ENCODE measurements at regions not wholly inside any gene's neighbourhood (a gene's known extent, or its start where the extent isn't known, plus 50 kb on each side); places are given as distances from the start of the nearest gene placed in this dataset.
"Not testable (repeated sequence)": the region's sequence is repeated elsewhere in the genome, so short reads cannot be mapped to it uniquely, and the experiment has no call there.

GRCh38 chr17:18557086-18557485 lies 80.5 kb downstream of the LGALS9C start:
- TF ChIP-seq CTCF (IDR thresholded peaks at IDR 0.05; ENCODE audit: insufficient read depth, low read length); GABPA (IDR thresholded peaks at IDR 0.05; ENCODE audit: low read depth): not testable (repeated sequence)

All from HL-60 (cell line).